HepG2 (cell line): ENCODE measurements at regions not wholly inside any gene's neighbourhood (a gene's known extent, or its start where the extent isn't known, plus 50 kb on each side); places are given as distances from the start of the nearest gene placed in this dataset.

Experiments
- CREB1 ChIP-seq, 2 experiments: fragments of 450-650 bp in 1 of 2; IDR thresholded peaks; 2 replicates each; pipeline ENCODE4 v1.6.1; 2016 to 2017; ENCODE audit warnings: control low read depth in 1 of 2, mild to moderate bottlenecking in 1 of 2, missing compliant biosample characterization in 1 of 2, missing genetic modification characterization in 1 of 2
- CTCF ChIP-seq: sonication (generic); formaldehyde crosslinking; IDR thresholded peaks from 2 replicates; pipeline ENCODE4 v1.5.0; 2020; ENCODE audit warnings: mild to moderate bottlenecking, missing genetic modification reagents, moderate library complexity
- FOXA1 ChIP-seq, 2 experiments: fragments of 450-650 bp in 1 of 2; sonication (generic) in 1 of 2; formaldehyde crosslinking in 1 of 2; IDR thresholded peaks; 2 replicates each; pipeline versions ENCODE4 v1.4.0 to v1.6.1; 2016 to 2020; ENCODE audit warnings: missing genetic modification reagents in 1 of 2
- HNRNPH1 ChIP-seq: fragments of 200-400 bp; formaldehyde crosslinking; optimal IDR thresholded peaks from 2 replicates; pipeline ENCODE3; 2017; ENCODE audit warnings: mild to moderate bottlenecking, low read depth, low read length
- HOXA5 ChIP-seq: sonication (generic); formaldehyde crosslinking; IDR thresholded peaks from 2 replicates; pipeline ENCODE4 v1.4.0; 2020; ENCODE audit warnings: missing genetic modification reagents
- KLF12 ChIP-seq: sonication (generic); formaldehyde crosslinking; IDR thresholded peaks from 2 replicates; pipeline ENCODE4 v1.4.0; 2020; ENCODE audit warnings: missing genetic modification reagents, borderline replicate concordance
- MEIS2 ChIP-seq: sonication (generic); formaldehyde crosslinking; IDR thresholded peaks from 2 replicates; pipeline ENCODE4 v1.9.0; 2021; ENCODE audit warnings: mild to moderate bottlenecking, missing genetic modification reagents
- PHF5A ChIP-seq: IDR thresholded peaks from one replicate; pipeline ENCODE4 v1.6.1; 2018; ENCODE audit warnings: low read depth, missing genetic modification reagents; ENCODE audit not compliant: unreplicated experiment
- PITX1 ChIP-seq: sonication (generic); formaldehyde crosslinking; IDR thresholded peaks from 2 replicates; pipeline ENCODE4 v1.5.1; 2020; ENCODE audit warnings: mild to moderate bottlenecking, missing genetic modification reagents
- SCMH1 ChIP-seq: sonication (generic); formaldehyde crosslinking; IDR thresholded peaks from 2 replicates; pipeline ENCODE4 v1.9.0; 2021; ENCODE audit warnings: missing genetic modification reagents, mild to moderate bottlenecking, borderline replicate concordance
- SMAD3 ChIP-seq: sonication (generic); formaldehyde crosslinking; IDR thresholded peaks from 2 replicates; pipeline ENCODE4 v1.4.0; 2020; ENCODE audit warnings: missing genetic modification reagents
- SRY ChIP-seq: sonication (generic); formaldehyde crosslinking; IDR thresholded peaks from 2 replicates; pipeline ENCODE4 v1.8.0; 2022; ENCODE audit warnings: mild to moderate bottlenecking, missing genetic modification reagents
- ZBTB33 ChIP-seq: sonication (generic); formaldehyde crosslinking; IDR thresholded peaks from 2 replicates; pipeline ENCODE4 v1.4.0; 2020; ENCODE audit warnings: missing genetic modification reagents
- ZBTB4 ChIP-seq: sonication (generic); formaldehyde crosslinking; IDR thresholded peaks from 2 replicates; pipeline ENCODE4 v1.4.0; 2020; ENCODE audit warnings: missing genetic modification reagents, mild to moderate bottlenecking, borderline replicate concordance
- ZFP36L1 ChIP-seq: sonication (generic); formaldehyde crosslinking; IDR thresholded peaks from 2 replicates; pipeline ENCODE4 v1.8.0; 2022; ENCODE audit warnings: mild to moderate bottlenecking, missing genetic modification reagents, moderate library complexity
- ZNF256 ChIP-seq: sonication (generic); formaldehyde crosslinking; conservative IDR thresholded peaks from 2 replicates; pipeline ENCODE4 v1.4.0; 2020; ENCODE audit warnings: missing genetic modification reagents
- ZNF30 ChIP-seq: sonication (generic); formaldehyde crosslinking; IDR thresholded peaks from 2 replicates; pipeline ENCODE4 v1.5.0; 2020; ENCODE audit warnings: mild to moderate bottlenecking, missing genetic modification reagents
- ZNF703 ChIP-seq: sonication (generic); formaldehyde crosslinking; IDR thresholded peaks from 2 replicates; pipeline ENCODE4 v1.5.1; 2020; ENCODE audit warnings: missing genetic modification reagents, mild to moderate bottlenecking, moderate library complexity, borderline replicate concordance
- ZNF713 ChIP-seq: sonication (generic); formaldehyde crosslinking; IDR thresholded peaks from 2 replicates; pipeline ENCODE4 v1.4.0; 2020; ENCODE audit warnings: mild to moderate bottlenecking, missing genetic modification reagents
- TF ChIP-seq, protein P1 (sequence below): sonication (generic); formaldehyde crosslinking; IDR thresholded peaks from 2 replicates; pipeline ENCODE4 v1.9.0; 2021; ENCODE audit warnings: missing genetic modification reagents, borderline replicate concordance

- TF ChIP-seq CTCF (CRISPR knock-in tag) (no peak), HOXA5 (CRISPR knock-in tag) (no peak), ZBTB33 (CRISPR knock-in tag) (no peak), PHF5A (CRISPR knock-in tag) (no peak), ZFP36L1 (CRISPR knock-in tag) (no peak), CREB1 (IDR thresholded peaks at IDR 0.05) (no peak), CREB1 (CRISPR knock-in tag; IDR thresholded peaks at IDR 0.05) (0 out of 2 replicates have a peak, but pooled peaks have one; percentile 6), SRY (no peak), ZNF256 (CRISPR knock-in tag) (no peak), ZNF703 (CRISPR knock-in tag) (no peak), FOXA1 (IDR thresholded peaks at IDR 0.05) (no peak), FOXA1 (CRISPR knock-in tag; IDR thresholded peaks at IDR 0.05) (no peak), SMAD3 (CRISPR knock-in tag) (peak; percentile 0; the same call in 1 of the 2 replicates), ZNF713 (no peak), PITX1 (CRISPR knock-in tag) (no peak), ZNF30 (CRISPR knock-in tag) (no peak), ZBTB4 (CRISPR knock-in tag) (no peak), SCMH1 (CRISPR knock-in tag) (no peak), MEIS2 (no peak), KLF12 (CRISPR knock-in tag) (no peak), HNRNPH1 (no peak)
- TF ChIP-seq, protein P1, sequence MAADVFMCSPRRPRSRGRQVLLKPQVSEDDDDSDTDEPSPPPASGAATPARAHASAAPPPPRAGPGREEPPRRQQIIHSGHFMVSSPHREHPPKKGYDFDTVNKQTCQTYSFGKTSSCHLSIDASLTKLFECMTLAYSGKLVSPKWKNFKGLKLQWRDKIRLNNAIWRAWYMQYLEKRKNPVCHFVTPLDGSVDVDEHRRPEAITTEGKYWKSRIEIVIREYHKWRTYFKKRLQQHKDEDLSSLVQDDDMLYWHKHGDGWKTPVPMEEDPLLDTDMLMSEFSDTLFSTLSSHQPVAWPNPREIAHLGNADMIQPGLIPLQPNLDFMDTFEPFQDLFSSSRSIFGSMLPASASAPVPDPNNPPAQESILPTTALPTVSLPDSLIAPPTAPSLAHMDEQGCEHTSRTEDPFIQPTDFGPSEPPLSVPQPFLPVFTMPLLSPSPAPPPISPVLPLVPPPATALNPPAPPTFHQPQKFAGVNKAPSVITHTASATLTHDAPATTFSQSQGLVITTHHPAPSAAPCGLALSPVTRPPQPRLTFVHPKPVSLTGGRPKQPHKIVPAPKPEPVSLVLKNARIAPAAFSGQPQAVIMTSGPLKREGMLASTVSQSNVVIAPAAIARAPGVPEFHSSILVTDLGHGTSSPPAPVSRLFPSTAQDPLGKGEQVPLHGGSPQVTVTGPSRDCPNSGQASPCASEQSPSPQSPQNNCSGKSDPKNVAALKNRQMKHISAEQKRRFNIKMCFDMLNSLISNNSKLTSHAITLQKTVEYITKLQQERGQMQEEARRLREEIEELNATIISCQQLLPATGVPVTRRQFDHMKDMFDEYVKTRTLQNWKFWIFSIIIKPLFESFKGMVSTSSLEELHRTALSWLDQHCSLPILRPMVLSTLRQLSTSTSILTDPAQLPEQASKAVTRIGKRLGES (CRISPR knock-in tag) = no peak
Measured at GRCh38 chr13:33679658-33680012, 138.3 kb upstream of the RFC3 start (continued).
